ENCODE measurements at regions not wholly inside any gene's neighbourhood (a gene's known extent, or its start where the extent isn't known, plus 50 kb on each side); places are given as distances from the start of the nearest gene placed in this dataset.

GRCh38 chr4:4764558-4764905, 94.9 kb upstream of the MSX1 start:
- H3K27ac ChIP-seq (ENCODE audit: extremely low read depth, low read depth, low read length) = no peak overlapping the region
- H3K4me3 ChIP-seq (ENCODE audit: low read depth, low read length) = no peak overlapping the region
- peaks cover 3% of the 10 kb centered on the region; the same call in 1 of the 2 replicates for H3K4me1 ChIP-seq (ENCODE audit: control insufficient read depth, insufficient read depth, low read length)
- no peaks in the 10 kb centered on the region for H3K9me3 ChIP-seq (ENCODE audit: control insufficient read depth, insufficient read depth, low read depth, low read length)
- CTCF ChIA-PET = no interaction called here
- TF ChIP-seq, protein P1, sequence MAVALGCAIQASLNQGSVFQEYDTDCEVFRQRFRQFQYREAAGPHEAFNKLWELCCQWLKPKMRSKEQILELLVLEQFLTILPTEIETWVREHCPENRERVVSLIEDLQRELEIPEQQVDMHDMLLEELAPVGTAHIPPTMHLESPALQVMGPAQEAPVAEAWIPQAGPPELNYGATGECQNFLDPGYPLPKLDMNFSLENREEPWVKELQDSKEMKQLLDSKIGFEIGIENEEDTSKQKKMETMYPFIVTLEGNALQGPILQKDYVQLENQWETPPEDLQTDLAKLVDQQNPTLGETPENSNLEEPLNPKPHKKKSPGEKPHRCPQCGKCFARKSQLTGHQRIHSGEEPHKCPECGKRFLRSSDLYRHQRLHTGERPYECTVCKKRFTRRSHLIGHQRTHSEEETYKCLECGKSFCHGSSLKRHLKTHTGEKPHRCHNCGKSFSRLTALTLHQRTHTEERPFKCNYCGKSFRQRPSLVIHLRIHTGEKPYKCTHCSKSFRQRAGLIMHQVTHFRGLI (tag by site-specific recombination; IDR thresholded peaks at IDR 0.05) = no peak
- TF ChIP-seq ZNF513 (tag by site-specific recombination; IDR thresholded peaks at IDR 0.05) = no peak
- no peak for TF ChIP-seq ZNF514 (tag by site-specific recombination; IDR thresholded peaks at IDR 0.05)
- H3K36me3 ChIP-seq (ENCODE audit: control insufficient read depth in 2 of 2, insufficient read depth in 1 of 2, low read length in 2 of 2) = no peaks in the 10 kb centered on the region
- POLR2A ChIA-PET = no interaction called here

DNA sequence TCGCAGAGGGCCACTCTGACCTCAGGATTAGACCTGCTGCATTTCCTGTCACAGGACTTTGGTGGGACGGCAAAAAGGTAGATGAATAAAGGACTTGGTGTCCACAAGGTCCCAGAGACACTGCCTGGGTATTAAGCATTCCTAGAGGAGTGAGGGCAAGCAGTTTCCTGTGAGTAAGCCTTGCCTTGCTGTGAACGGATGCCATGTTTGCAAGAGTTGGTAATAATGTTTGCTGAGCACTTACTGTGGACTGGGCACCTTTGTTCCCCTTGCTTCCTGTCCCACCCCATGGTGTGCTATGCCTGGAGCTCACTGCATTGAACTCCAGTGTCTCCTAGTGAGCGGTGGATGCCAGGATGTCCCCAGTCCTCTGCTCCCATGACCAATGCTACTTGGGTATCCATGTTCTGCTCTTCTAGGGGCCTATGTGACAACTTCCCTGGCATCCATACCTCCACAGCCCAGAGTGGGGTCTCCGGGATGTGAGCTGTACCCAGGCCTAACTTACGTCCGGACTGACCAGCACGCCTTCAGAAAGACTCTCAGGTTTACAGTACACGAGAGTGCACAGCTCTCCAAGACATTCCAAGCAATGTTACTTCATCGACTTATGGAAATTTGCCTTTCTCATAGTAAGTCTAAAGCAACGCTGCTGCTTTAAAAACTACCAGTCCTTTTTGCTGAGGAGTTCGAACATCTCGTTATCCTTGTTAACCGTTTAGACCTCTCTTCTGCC, 95.5 kb upstream of the MSX1 start:
- no peaks in the 10 kb centered on the region for H3K9me3 ChIP-seq (ENCODE audit: control insufficient read depth, insufficient read depth, low read depth, low read length)
- peaks cover 3% of the 10 kb centered on the region; the same call in 1 of the 2 replicates for H3K4me1 ChIP-seq (ENCODE audit: control insufficient read depth, insufficient read depth, low read length)
- H3K4me3 ChIP-seq (ENCODE audit: low read depth, low read length) = no peak overlapping the region
- ChIA-PET POLR2A (no interaction called here), CTCF (no interaction called here)
- TF ChIP-seq ZNF211 (tag by site-specific recombination; IDR thresholded peaks at IDR 0.05; ENCODE audit: low read depth) (no peak), ZSCAN16 (tag by site-specific recombination; IDR thresholded peaks at IDR 0.05) (peak; percentile 69)
- no peaks in the 10 kb centered on the region for H3K36me3 ChIP-seq (ENCODE audit: control insufficient read depth in 2 of 2, insufficient read depth in 1 of 2, low read length in 2 of 2)
- no peak overlapping the region; the same call in 1 of the 2 replicates for H3K27ac ChIP-seq (ENCODE audit: extremely low read depth, low read depth, low read length)

- Histone ChIP-seq H3K9me3 (ENCODE audit: control insufficient read depth, insufficient read depth, low read depth, low read length) (no peaks in the 10 kb centered on the region), H3K4me1 (ENCODE audit: control insufficient read depth, insufficient read depth, low read length) (peaks cover 3% of the 10 kb centered on the region; the same call in 1 of the 2 replicates), H3K4me3 (ENCODE audit: low read depth, low read length) (no peak overlapping the region), H3K27ac (ENCODE audit: extremely low read depth, low read depth, low read length) (no peak overlapping the region; the same call in 1 of the 2 replicates), H3K36me3 (ENCODE audit: control insufficient read depth in 2 of 2, insufficient read depth in 1 of 2, low read length in 2 of 2) (no peaks in the 10 kb centered on the region)
- POLR2A ChIA-PET = no interaction called here
- CTCF ChIA-PET = no interaction called here
- TF ChIP-seq GLI2 (tag by site-specific recombination; IDR thresholded peaks at IDR 0.05; ENCODE audit: borderline replicate concordance, low read depth) = no peak
- TF ChIP-seq ZNF837 (tag by site-specific recombination; IDR thresholded peaks at IDR 0.05) = no peak
- TF ChIP-seq, protein P2, sequence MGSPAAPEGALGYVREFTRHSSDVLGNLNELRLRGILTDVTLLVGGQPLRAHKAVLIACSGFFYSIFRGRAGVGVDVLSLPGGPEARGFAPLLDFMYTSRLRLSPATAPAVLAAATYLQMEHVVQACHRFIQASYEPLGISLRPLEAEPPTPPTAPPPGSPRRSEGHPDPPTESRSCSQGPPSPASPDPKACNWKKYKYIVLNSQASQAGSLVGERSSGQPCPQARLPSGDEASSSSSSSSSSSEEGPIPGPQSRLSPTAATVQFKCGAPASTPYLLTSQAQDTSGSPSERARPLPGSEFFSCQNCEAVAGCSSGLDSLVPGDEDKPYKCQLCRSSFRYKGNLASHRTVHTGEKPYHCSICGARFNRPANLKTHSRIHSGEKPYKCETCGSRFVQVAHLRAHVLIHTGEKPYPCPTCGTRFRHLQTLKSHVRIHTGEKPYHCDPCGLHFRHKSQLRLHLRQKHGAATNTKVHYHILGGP (tag by site-specific recombination; IDR thresholded peaks at IDR 0.05) = no peak
- TF ChIP-seq, protein P3, sequence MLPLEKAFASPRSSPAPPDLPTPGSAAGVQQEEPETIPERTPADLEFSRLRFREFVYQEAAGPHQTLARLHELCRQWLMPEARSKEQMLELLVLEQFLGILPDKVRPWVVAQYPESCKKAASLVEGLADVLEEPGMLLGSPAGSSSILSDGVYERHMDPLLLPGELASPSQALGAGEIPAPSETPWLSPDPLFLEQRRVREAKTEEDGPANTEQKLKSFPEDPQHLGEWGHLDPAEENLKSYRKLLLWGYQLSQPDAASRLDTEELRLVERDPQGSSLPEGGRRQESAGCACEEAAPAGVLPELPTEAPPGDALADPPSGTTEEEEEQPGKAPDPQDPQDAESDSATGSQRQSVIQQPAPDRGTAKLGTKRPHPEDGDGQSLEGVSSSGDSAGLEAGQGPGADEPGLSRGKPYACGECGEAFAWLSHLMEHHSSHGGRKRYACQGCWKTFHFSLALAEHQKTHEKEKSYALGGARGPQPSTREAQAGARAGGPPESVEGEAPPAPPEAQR (tag by site-specific recombination; IDR thresholded peaks at IDR 0.05) = no peak
- no peak for TF ChIP-seq ZNF211 (tag by site-specific recombination; IDR thresholded peaks at IDR 0.05; ENCODE audit: low read depth)
- no peak for TF ChIP-seq ZNF530 (tag by site-specific recombination; IDR thresholded peaks at IDR 0.05; ENCODE audit: low read depth)
- no peak for TF ChIP-seq KLF16 (tag by site-specific recombination; IDR thresholded peaks at IDR 0.05)
- TF ChIP-seq ZFP41 (tag by site-specific recombination; IDR thresholded peaks at IDR 0.05; ENCODE audit: borderline replicate concordance) = no peak
- no peak for TF ChIP-seq ZNF2 (tag by site-specific recombination; IDR thresholded peaks at IDR 0.05)
- TF ChIP-seq, protein P4, sequence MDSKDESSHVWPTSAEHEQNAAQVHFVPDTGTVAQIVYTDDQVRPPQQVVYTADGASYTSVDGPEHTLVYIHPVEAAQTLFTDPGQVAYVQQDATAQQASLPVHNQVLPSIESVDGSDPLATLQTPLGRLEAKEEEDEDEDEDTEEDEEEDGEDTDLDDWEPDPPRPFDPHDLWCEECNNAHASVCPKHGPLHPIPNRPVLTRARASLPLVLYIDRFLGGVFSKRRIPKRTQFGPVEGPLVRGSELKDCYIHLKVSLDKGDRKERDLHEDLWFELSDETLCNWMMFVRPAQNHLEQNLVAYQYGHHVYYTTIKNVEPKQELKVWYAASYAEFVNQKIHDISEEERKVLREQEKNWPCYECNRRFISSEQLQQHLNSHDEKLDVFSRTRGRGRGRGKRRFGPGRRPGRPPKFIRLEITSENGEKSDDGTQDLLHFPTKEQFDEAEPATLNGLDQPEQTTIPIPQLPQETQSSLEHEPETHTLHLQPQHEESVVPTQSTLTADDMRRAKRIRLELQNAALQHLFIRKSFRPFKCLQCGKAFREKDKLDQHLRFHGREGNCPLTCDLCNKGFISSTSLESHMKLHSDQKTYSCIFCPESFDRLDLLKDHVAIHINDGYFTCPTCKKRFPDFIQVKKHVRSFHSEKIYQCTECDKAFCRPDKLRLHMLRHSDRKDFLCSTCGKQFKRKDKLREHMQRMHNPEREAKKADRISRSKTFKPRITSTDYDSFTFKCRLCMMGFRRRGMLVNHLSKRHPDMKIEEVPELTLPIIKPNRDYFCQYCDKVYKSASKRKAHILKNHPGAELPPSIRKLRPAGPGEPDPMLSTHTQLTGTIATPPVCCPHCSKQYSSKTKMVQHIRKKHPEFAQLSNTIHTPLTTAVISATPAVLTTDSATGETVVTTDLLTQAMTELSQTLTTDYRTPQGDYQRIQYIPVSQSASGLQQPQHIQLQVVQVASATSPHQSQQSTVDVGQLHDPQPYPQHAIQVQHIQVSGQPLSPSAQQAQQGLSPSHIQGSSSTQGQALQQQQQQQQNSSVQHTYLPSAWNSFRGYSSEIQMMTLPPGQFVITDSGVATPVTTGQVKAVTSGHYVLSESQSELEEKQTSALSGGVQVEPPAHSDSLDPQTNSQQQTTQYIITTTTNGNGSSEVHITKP (tag by site-specific recombination; IDR thresholded peaks at IDR 0.05) = no peak
- TF ChIP-seq ZNF175 (tag by site-specific recombination; IDR thresholded peaks at IDR 0.05) = no peak
- TF ChIP-seq, protein P5, sequence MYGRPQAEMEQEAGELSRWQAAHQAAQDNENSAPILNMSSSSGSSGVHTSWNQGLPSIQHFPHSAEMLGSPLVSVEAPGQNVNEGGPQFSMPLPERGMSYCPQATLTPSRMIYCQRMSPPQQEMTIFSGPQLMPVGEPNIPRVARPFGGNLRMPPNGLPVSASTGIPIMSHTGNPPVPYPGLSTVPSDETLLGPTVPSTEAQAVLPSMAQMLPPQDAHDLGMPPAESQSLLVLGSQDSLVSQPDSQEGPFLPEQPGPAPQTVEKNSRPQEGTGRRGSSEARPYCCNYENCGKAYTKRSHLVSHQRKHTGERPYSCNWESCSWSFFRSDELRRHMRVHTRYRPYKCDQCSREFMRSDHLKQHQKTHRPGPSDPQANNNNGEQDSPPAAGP (tag by site-specific recombination; IDR thresholded peaks at IDR 0.05) = no peak
These were observed 96.3 kb upstream of the MSX1 start for GRCh38 chr4:4762909-4763821.

Data from HEK293 (cell line).